NCI-H1417 (cell line): ENCODE measurements at regions not wholly inside any gene's neighbourhood (a gene's known extent, or its start where the extent isn't known, plus 50 kb on each side); places are given as distances from the start of the nearest gene placed in this dataset.
"Not testable (repeated sequence)": the region's sequence is repeated elsewhere in the genome, so short reads cannot be mapped to it uniquely, and the experiment has no call there.

Source experiments
- DNase-seq, 3 experiments: peaks; one replicate each; lab custom pipeline; 2025; lab: John Stamatoyannopoulos, UW

DNA sequence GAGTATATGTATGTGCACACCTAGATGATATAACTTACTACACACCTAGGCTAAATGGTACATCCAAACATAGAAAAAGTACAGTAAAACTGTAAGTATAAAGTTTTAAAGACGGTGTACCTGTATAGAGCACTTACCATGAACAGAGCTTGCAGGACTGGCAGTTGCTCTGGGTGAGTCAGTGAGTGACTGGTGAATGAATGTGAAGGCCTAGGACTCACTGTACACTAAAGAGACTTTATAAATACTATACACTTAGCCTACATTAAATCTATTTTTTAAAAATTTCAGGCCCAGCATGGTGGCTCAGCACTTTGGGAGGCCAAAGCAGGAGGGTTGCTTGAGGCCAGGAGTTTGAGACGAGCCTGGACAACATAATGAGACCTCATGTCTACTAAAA, 195.3 kb downstream of the FZD1 start:
- no peak for DNase-seq

DNA sequence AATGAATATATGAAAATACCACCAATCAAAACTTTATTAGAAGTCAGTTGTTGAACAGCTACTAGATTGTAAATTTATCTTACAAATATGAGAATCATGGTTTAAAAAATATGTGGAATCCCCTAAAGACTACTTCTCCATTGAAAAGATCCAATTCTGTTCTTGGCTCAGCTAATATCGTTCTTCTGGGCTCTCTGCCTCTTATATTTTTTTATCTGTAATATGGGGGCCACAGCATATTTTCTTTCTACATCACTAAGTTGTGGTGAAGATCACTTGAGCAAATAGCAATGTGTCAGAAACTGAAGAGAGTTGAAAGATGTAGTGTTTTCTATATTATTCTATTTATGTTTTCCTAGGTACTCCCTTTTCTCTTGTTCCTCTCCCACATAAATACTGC, 198.1 kb downstream of the FZD1 start:
- no peak for DNase-seq

DNA sequence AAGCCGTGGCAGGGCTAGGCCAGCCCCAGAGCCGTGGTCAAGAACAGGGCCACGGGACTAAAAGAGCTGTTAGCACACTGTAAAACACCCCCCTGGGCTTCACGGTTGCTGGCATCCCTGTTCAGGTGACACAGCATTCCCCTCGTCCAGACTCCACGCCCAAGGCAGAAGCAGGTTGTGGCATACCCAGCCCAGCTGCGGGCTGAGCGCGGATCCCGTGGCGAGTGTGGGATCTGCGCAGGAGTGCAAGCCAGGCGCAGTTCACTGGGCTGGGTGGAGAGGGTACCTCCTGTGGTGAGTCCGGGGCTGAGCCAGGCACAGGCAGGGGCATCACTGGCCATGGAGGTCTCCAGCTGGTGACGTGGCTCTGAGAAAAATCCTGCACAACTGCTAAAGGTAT, 199.1 kb downstream of the FZD1 start:
- no peak for DNase-seq

DNA sequence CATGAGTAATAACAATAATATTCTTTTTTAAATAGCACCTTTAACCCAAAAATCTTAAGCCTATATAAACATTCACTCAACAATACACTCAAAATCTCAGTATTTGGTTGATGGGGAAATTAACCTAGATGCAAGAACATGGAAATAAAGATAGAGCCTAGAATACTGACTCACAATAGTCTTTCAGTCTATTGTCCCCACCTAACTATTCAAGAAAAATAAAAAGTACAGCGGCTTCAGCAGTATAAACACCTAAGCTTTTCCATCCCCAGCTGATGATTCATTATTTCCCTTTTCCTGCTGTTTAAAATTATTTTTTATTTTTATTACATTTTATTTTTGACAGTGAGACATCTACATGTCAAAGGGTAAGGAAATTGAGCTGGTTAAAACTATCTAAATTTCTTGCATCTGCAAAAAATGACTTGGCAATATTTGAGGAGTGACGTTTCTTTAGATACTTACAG, 201.4 kb downstream of the FZD1 start:
- DNase-seq, result no peak

DNA sequence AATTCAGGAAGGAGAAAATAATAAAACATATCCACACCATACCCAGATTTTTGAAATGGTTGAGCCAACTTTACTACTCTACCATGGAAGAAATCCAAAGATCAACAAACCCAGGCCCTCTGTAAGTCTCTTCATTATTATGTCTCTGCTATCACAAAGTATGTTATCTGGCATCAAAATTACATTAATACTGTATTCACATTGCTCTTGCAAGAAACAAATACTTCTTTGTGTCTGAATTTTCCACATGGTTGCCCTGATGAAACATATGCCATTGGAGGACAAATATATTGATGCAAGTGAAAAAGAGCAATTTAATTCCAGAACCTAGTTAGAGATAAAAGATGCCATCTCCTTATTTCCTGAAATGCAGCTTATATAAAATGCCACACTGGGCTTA, 204.0 kb downstream of the FZD1 start:
- no peak for DNase-seq

DNA sequence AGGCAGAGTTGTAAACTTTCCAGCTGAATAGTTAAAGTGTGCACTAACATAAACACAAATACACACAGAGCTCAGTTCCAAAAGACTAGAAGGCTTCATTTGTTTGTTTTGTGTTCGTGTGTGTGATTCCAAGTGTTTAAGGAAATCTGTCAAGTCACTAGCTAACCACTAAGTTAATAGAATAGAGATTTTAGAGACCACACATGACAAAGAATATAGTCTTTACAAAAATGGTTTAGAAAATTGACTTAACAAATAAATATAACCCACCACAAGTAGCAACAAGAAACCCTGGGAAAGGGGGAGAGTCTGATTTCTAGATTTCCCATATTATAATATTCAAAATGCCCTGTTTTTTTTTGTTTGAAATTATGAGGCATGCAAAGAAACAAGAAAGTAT, 209.4 kb downstream of the FZD1 start:
- DNase-seq, result no peak

DNA sequence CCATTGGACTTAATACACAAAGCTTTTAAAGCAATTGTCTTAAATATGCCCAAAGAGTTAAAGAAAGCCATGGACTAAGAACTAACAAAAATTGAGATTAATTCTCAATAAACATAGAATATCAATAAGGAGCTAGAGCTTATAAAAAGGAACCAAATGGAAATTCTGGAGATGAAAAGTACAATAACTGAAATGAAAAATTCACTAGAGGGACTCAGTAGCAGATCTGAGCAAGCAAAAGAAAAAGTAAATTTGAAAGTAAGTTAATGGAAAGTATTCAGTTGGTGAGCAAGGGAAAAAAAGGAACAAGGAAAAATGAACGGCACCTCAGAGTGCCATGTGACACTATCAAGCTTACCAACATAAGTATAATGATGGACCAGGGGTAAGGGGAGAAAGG, 209.8 kb downstream of the FZD1 start:
- DNase-seq, result no peak

DNA sequence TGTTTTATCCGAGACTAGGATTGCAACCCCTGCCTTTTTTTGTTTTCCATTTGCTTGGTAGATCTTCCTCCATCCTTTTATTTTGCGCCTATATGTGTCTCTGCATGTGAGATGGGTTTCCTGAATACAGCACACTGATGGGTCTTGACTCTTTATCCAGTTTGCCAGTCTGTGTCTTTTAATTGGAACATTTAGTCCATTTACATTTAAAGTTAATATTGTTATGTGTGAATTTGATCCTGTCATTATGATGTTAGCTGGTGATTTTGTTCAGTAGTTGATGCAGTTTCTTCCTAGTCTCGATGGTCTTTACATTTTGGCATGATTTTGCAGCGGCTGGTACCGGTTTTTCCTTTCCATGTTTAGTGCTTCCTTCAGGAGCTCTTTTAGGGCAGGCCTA, 216.2 kb downstream of the FZD1 start:
- not testable (repeated sequence) for DNase-seq

DNA sequence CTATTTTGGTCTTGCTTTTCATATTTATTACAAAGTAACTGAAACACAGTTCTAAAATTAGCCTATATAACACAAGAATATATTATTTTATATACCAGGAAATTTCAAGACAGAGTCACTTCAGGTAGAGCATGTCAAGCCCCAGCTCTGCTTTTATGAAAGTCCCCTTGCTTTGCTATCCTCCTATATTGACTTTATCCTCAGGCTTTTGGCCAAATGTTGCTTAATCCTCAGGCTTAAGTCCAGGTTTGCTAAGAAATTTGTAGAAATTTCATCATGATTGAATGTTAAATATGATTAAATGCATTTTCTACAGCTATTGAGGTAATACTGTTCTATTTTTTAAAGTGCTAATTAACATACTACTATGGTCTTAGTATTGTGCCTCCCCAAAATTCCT, 227.6 kb downstream of the FZD1 start:
- no peak for DNase-seq

DNA sequence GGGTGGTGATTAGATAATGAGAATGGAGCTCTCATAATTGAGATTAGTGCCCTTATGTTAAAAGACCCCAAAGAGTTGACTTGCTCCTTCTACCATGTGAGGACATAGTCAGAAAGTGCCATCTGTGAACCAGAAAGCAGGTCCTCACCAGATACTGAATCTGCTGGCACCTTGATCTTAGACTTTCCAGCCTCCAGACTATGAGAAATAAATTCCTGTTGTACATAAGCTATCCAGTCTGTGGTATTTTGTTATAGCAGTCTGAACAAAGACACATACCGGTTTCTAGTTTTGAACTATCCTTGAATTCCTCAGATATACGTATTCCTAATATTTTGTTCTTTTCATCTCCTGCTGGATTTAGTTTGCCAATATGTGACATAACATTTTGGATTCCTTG, 228.1 kb downstream of the FZD1 start:
- DNase-seq, result no peak

DNA sequence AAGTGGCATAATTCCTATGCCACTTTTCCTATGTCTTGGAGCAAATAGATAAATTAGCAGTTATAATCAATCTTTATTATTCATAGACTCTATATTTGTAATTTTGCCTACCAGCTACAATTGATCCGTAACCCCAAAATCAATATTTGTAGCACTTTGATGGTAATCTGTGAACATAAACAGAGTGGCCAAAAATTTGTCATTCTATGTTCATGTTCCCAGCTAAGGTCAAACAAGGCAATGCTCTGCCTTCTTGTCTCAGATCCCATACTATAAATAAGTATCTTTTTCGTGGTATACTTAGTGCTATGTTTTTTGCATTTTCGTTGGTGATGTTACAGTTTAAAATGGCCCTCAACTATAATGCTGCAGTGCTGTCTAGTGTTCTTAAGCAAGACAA, 228.5 kb downstream of the FZD1 start:
- no peak for DNase-seq

DNA sequence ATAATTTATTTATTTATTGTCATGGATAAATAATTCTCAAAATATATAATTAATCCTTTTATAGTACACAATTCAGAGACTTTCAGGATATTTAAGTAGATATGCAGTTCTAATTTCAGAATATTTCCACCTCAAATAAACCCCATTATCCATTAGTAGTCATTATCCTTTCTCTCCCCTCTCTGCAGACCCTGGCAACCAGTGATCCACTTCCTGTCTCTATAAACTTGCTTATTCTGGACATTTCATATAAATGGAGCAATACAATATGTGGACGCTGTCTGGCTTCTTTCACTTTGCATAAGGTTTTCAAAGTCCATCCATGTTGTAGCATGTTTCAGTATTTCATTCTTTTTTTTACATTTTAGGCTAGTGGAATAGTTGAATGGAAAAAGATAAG, 230.2 kb downstream of the FZD1 start:
- no peak for DNase-seq

DNA sequence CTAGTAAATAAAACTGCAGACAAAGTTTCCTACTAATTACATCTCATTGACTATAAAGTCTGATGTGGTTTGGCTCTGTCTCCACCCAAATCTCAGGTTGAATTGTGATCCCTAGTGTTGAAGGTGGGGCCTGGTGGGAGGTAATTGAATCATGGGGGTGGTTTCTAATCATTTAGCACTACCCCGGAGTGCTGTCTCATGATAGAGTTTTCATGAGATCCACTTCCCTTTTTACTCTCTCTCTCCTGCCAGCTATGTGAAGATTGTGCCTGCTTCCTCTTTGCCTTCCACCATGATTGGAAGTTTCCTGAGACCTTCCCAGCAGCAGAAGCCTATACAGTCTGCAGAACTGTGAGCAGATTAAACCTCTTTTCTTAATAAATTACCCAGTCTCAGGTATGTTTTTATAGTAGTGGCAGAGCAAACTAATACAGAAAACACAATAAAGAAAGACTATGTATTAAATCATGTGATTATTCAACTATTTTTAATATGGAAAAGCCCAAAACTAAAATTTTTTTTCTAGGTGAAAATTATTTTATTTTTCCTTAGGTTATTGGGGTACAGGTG, 232.1 kb downstream of the FZD1 start:
- DNase-seq, result no peak

DNA sequence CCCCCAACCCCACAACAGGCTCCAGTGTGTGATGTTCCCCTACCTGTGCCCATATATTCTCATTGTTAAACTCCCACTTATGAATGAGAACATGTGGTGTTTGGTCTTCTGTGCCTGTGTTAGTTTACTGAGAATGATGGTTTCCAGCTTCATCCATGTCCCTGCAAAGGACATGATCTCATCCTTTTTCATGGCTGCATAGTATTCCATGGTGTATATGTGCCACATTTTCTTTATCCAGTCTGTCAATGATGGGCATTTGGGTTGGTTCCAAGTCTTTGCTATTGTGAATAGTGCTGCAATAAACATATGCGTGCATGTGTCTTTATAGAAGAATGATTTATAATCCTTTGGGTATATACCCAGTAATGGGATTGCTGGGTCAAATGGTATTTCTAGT, 233.0 kb downstream of the FZD1 start:
- DNase-seq, result not testable (repeated sequence)

DNA sequence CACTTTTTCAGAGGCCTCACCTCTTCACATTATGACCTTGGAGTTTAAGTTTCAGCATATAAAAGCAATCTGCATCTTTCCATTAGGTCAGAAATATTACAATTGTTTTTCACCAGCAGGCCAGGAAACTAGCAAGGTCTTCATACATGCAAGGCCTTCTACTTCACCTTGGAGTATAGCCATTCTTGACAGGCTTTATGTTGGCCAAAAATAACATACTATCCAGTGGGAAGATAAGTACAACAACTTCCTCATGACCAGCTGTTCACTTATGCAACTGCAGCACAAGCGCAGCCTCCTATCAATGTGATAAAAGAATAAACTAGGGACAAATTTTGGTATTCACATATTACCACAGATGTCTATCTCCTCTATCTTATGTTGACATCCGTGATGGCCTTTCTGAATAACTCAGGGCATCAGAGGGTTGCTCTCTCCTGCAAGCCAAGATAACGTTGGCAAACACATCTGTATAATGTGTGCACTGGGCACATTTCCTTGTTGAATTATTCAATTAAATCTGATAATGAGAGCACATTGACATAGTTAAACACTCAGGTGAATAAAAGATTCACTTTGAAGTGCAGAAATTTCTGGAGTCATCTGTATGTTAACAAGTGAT, 239.8 kb downstream of the FZD1 start:
- no peak for DNase-seq

DNA sequence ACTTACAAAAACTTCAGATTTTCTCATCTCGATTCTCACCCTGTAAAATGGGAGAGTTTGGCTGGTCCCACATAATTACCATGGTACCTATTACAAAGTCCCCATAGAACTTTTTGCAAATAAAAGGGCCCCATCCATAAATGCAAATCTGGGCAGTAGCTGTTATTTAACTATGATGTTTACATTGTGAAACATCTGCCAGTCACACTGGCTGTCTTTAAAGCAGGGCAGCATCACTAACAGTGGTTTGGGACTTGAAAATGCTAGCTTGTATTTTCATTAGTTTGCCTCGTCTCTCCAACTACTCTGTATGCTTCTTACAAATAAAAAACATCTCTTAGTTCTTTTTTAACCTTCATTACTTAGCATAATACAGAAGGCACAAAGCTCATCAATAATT, 240.7 kb downstream of the FZD1 start:
- peak in 1 of 3 experiments; percentile 24 for DNase-seq

DNA sequence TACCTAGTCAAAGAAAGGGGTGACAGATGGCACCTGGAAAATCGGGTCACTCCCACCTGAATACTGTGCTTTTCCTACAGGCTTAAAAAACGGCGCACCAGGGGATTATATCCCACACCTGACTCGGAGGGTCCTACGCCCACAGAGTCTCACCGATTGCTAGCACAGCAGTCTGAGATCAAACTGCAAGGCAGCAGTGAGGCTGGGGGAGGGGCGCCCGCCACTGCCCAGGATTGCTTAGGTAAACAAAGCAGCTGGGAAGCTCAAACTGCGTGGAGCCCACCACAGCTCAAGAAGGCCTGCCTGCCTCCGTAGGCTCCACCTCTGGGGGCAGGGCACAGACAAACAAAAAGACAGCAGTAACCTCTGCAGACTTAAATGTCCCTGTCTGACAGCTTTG, 242.7 kb downstream of the FZD1 start:
- DNase-seq, result not testable (repeated sequence)

DNA sequence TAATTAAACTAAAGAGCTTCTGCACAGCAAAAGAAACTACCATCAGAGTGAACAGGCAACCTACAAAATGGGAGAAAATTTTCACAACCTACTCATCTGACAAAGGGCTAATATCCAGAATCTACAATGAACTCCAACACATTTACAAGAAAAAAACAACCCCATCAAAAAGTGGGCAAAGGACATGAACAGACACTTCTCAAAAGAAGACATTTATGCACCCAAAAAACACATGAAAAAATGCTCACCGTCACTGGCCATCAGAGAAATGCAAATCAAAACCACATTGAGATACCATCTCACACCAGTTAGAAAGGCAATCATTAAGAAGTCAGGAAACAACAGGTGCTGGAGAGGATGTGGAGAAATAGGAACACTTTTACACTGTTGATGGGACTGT, 247.6 kb downstream of the FZD1 start:
- not testable (repeated sequence) for DNase-seq

DNA sequence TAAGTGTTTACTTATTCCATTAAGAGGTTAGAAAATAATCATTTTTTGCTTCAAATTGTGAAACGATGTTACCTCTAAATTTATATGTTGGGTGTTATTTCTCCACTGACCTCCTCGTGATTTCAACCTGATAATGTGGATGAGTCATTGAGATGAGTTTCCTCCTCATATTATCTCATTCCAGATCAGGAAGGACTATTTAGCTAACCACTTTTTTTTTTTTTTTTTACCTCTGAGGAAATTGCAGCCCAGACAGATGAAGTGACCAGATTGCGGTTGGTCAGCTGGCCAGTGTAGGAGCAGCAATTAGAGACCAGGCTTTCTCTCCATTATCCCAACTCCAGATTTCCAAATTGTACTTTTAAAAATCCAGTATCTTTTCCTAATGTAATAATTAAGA, 248.7 kb downstream of the FZD1 start:
- DNase-seq, result no peak

DNA sequence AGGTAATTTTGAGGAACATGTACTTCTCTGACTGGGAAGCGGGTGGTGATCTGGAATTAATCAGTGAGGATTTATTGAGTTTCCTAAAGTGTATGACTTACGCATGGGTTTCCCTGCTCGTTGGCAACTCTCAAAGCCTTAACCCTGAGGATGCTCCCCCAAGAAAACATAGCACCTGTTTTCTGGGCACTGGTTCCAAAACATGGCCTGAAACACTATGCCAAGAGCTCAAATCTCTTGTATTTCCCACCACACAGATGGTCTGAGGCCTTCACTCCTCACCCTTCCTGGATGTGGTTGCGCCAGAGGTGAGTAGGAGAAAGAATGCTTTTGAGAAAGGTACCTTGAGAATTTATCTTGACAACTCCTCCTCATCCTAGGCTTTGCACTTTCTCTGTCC, 250.4 kb downstream of the FZD1 start:
- no peak for DNase-seq

DNA sequence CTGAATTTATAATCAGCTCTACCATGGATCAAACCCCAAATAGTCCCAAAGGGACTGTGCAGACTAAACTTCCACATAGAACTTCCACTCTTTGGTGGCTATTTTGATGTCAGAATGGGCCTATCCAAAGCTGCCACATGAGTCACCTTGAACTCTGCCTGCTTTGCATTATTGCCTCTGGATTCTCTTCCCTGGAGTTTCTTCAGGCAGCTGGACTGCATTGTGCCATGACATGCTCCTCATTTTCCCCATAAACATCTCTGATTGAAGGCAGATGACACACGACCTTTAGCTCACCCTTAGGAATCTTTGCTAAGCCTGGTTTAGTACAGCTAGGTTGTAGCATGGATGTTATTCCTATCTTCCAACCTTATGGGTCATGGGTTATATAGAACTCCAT, 251.7 kb downstream of the FZD1 start:
- DNase-seq, result no peak

DNA sequence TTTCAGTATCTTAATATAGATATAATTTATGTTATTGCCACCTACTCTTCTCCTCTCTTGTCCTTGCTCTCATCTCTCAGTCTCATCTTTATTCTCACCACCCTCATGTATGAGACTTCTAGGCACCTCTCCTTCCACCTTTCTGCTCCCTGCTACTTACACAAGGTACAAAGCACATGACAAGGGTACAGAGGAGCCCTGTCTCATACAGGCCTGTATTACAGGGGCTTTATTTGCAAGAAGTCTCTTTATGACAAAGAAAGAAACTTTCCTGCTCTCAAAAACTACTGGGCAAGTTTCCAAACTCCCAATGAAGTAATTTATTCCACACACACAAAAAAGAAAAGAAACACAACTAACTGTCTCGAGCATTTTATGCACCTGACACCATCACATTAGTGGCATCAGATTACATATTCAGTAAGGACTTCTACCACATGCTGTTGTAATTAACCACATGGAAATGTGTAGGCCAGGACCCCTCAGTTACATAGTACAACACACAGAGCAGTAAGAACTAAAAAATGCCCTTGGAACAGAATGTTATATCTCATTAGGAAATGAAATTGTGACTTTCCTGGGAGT, 253.1 kb downstream of the FZD1 start:
- DNase-seq, result peak in 2 of 3 experiments; percentile 52 to 60

DNA sequence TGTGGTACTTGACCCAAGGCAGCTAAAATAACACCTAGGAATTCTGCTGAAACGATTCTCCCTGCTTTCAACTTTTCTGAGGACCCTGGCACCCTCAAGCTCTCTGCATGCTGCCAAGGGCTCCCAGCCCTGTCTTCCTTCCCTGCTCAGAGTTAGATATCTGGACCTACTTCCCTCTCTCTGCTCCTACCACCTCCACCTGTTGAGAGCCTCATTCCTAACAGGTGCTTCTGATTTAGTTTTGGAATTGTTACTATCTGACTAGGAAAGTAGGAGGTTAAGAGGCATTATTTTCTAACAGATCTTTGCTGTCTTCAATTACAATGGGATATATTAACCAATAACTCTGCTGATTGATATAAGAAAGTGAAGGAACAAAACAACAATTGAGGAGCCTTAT, 253.8 kb downstream of the FZD1 start:
- no peak for DNase-seq
